ENCODE measurements at regions not wholly inside any gene's neighbourhood (a gene's known extent, or its start where the extent isn't known, plus 50 kb on each side); places are given as distances from the start of the nearest gene placed in this dataset.
A peak's percentile ranks its signal among the peaks of the same experiment; 100 is the strongest.
"Not testable (repeated sequence)": the region's sequence is repeated elsewhere in the genome, so short reads cannot be mapped to it uniquely, and the experiment has no call there.

DNA sequence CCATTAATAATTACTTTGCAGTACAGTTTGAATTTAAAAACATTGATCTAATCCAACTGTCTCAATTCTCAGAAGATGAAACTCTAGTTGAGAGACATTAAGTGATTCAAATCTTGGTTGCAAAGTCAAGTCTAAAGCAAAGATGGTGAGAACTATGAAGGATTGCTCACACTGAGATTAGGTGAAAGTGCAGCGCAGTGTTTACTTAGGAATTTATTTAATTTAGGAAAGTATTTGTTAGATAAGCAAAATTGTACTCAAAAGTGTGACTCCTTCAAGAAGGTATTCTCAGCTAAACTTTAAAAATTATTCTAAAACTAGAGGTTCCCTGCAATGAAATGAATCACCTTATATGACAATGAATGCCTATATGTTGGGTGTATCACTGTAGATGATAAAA lies 454.9 kb downstream of the PDGFC start:
- DNase-seq: no peak
- peaks cover 5% of the 10 kb centered on the region for H3K4me1 Mint-ChIP-seq
- TF ChIP-seq, protein P1, sequence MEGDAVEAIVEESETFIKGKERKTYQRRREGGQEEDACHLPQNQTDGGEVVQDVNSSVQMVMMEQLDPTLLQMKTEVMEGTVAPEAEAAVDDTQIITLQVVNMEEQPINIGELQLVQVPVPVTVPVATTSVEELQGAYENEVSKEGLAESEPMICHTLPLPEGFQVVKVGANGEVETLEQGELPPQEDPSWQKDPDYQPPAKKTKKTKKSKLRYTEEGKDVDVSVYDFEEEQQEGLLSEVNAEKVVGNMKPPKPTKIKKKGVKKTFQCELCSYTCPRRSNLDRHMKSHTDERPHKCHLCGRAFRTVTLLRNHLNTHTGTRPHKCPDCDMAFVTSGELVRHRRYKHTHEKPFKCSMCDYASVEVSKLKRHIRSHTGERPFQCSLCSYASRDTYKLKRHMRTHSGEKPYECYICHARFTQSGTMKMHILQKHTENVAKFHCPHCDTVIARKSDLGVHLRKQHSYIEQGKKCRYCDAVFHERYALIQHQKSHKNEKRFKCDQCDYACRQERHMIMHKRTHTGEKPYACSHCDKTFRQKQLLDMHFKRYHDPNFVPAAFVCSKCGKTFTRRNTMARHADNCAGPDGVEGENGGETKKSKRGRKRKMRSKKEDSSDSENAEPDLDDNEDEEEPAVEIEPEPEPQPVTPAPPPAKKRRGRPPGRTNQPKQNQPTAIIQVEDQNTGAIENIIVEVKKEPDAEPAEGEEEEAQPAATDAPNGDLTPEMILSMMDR (IDR thresholded peaks at IDR 0.05): no peak
- H3K27ac Mint-ChIP-seq: no peak overlapping the region
- H3K4me3 Mint-ChIP-seq: no peak overlapping the region
- no peaks in the 10 kb centered on the region for H3K36me3 Mint-ChIP-seq (ENCODE audit: low read depth)
- no peaks in the 10 kb centered on the region for H3K9me3 Mint-ChIP-seq
- no peaks in the 10 kb centered on the region for H3K27me3 Mint-ChIP-seq (ENCODE audit: low read depth, poor library complexity)

DNA sequence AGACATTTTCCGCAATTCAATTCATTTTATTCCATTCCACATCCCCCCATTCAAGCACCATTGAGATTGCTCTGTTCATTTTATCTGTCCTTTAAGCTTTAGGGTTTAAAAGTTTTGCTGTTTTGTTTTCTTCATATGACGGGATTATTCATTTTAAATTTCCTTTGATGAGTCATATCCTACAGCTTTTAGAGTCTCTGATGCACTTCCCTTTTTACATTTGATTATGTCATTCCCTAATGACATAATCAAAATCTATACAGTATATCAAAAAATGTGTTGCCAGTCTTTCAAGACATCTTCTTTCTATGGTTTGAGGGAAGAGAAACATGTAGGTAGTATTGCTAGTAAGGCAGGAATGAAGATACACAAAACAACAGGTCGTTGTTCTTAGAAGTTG lies 456.3 kb downstream of the PDGFC start:
- no peak for DNase-seq
- no peak overlapping the region for H3K27ac Mint-ChIP-seq
- no peaks in the 10 kb centered on the region for H3K36me3 Mint-ChIP-seq (ENCODE audit: low read depth)

DNA sequence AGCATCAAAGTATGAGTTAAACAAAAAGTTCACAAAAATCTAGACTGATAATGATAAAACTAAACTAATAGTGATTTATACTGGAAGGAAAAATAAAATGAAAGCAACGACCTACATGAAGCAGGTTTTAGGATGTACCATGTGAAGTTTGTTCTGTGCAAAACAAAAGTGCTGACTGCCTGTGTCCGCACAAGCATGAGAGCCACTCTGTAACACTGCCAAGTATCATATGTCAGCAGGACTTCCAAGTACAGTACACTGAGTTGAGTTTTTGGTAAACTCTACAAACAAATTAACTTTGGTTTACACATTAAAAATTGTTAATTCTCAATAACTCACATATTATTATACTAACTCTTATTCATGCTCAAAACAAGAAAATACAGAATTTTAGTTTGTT lies 459.0 kb downstream of the PDGFC start:
- H3K4me1 Mint-ChIP-seq: peaks cover 5% of the 10 kb centered on the region
- H3K36me3 Mint-ChIP-seq (ENCODE audit: low read depth): peaks cover 2% of the 10 kb centered on the region
- H3K27ac Mint-ChIP-seq: no peak overlapping the region
- no peak overlapping the region for H3K4me3 Mint-ChIP-seq
- TF ChIP-seq, protein P1 (IDR thresholded peaks at IDR 0.05): no peak
- DNase-seq: no peak
- peaks cover 15% of the 10 kb centered on the region for H3K9me3 Mint-ChIP-seq
- no peaks in the 10 kb centered on the region for H3K27me3 Mint-ChIP-seq (ENCODE audit: low read depth, poor library complexity)

More for the DNA sequence above, 456.3 kb downstream of the PDGFC start:
- H3K4me3 Mint-ChIP-seq: no peak overlapping the region
- TF ChIP-seq, protein P1 (IDR thresholded peaks at IDR 0.05): no peak
- no peaks in the 10 kb centered on the region for H3K9me3 Mint-ChIP-seq
- H3K27me3 Mint-ChIP-seq (ENCODE audit: low read depth, poor library complexity): no peaks in the 10 kb centered on the region
- H3K4me1 Mint-ChIP-seq: peaks cover 5% of the 10 kb centered on the region

DNA sequence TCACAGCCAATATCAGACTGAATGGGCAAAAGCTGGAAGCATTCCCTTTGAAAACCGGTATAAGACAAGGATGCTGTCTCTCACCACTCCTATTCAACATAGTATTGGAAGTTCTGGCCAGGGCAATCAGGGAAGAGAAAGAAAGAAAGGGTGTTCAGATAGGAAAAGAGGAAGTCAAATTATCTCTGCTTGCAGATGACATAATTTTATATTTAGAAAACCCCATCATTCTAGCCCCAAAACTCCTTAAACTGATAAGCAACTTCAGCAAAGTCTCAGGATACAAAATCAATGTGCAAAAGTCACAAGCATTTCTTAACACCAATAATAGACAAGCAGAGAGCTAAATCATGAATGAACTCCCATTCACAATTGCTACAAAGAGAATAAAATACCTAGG lies 461.7 kb downstream of the PDGFC start:
- DNase-seq: not testable (repeated sequence)

DNA sequence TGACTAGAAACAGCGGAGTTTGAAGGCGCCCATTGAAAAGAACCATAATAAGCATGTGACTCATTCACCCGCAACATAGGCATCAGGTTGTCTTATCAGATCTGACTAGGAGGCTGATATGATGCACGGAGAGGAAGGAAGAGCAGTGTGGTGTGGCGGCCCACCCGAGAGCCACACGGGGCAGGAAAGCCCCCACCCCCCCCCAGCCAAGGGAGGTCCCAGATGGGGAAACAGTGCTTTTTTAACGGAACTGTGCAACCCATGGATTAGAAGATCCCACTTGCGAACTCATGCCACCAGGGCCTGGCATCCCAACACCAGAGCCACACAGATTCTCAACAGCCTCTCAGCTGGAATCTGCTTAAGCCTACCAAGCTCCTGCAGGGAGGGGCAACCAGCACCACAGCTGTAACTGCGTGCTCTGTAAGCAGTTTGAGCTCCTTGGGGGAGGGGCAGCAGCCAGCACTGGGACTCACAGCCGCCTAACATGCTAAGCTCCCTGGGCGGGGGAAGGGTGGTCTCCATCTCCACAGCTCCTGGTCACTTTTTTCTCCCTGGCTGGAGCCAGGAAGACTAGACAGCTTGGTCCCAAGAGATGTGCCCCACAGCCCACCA lies 466.2 kb downstream of the PDGFC start:
- no peak overlapping the region for H3K4me3 Mint-ChIP-seq
- peaks cover 4% of the 10 kb centered on the region for H3K36me3 Mint-ChIP-seq (ENCODE audit: low read depth)
- DNase-seq: peak; percentile 22
- TF ChIP-seq, protein P1 (IDR thresholded peaks at IDR 0.05): no peak
- H3K4me1 Mint-ChIP-seq: peaks cover 10% of the 10 kb centered on the region
- H3K27me3 Mint-ChIP-seq (ENCODE audit: low read depth, poor library complexity): no peaks in the 10 kb centered on the region
- H3K9me3 Mint-ChIP-seq: peaks cover 36% of the 10 kb centered on the region
- H3K27ac Mint-ChIP-seq: no peak overlapping the region

More for the DNA sequence above, 461.7 kb downstream of the PDGFC start:
- not testable (repeated sequence) for H3K27ac Mint-ChIP-seq; H3K27me3 Mint-ChIP-seq (ENCODE audit: low read depth, poor library complexity); H3K36me3 Mint-ChIP-seq (ENCODE audit: low read depth); H3K4me3 Mint-ChIP-seq
- Mint-ChIP-seq H3K4me1 (peaks cover 15% of the 10 kb centered on the region), H3K9me3 (peaks cover 30% of the 10 kb centered on the region)

DNA sequence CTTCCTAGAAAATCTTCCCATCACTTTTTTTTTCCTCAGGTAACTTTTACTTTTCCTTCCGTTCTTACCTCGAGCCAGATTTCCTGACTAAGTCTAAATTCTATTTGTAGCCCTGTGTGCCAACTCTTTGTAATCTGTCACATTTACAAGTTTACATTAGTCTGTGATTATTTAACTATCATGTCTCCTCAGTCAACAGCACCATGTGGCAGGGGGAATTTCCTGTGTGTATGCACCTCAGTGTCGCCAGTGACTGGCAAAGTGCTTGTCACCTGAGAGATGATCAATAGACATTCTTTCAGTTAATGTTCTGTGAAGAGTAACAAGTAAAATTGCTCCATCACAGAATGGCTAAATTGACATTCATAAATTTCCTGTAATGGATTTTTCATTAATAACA lies 468.5 kb downstream of the PDGFC start:
- TF ChIP-seq, protein P1 (IDR thresholded peaks at IDR 0.05): no peak
- no peak overlapping the region for H3K4me3 Mint-ChIP-seq

More for the DNA sequence above, 468.5 kb downstream of the PDGFC start:
- H3K36me3 Mint-ChIP-seq (ENCODE audit: low read depth): peaks cover 4% of the 10 kb centered on the region
- H3K9me3 Mint-ChIP-seq: peaks cover 26% of the 10 kb centered on the region
- peaks cover 10% of the 10 kb centered on the region for H3K4me1 Mint-ChIP-seq
- no peaks in the 10 kb centered on the region for H3K27me3 Mint-ChIP-seq (ENCODE audit: low read depth, poor library complexity)
- DNase-seq: no peak
- no peak overlapping the region for H3K27ac Mint-ChIP-seq
